ENCODE measurements at regions not wholly inside any gene's neighbourhood (a gene's known extent, or its start where the extent isn't known, plus 50 kb on each side); places are given as distances from the start of the nearest gene placed in this dataset.

- intact Hi-C loops (cut with DNase I) = no loop called here
- no peak for TF ChIP-seq CTCF (IDR thresholded peaks at IDR 0.05)
- no peaks in the 10 kb centered on the region for H3K9me3 ChIP-seq
- H3K36me3 ChIP-seq = no peaks in the 10 kb centered on the region
- H3K4me3 ChIP-seq = no peak overlapping the region
- H3K27me3 ChIP-seq = no peaks in the 10 kb centered on the region
- DNase-seq (no peak), ATAC-seq (no peak)
- no peaks in the 10 kb centered on the region for H3K4me1 ChIP-seq
- H3K27ac ChIP-seq = no peak overlapping the region
Observed at GRCh38 chr4:171719691-171720090, 93.5 kb upstream of the GALNTL6 start.

- Histone ChIP-seq H3K4me1 (no peaks in the 10 kb centered on the region), H3K27ac (no peak overlapping the region), H3K4me3 (no peak overlapping the region), H3K9me3 (no peaks in the 10 kb centered on the region), H3K36me3 (no peaks in the 10 kb centered on the region), H3K27me3 (no peaks in the 10 kb centered on the region)
- no peak for TF ChIP-seq CTCF (IDR thresholded peaks at IDR 0.05)
- ATAC-seq = peak; percentile 29
- DNase-seq = no peak
- intact Hi-C loops (cut with DNase I) = no loop called here
Observed at GRCh38 chr4:171718665-171719064, 94.5 kb upstream of the GALNTL6 start.

GRCh38 chr4:171718069-171718468, 95.1 kb upstream of the GALNTL6 start:
- ATAC-seq = peak; percentile 21
- Histone ChIP-seq H3K4me1 (no peaks in the 10 kb centered on the region), H3K27me3 (no peaks in the 10 kb centered on the region), H3K9me3 (no peaks in the 10 kb centered on the region), H3K36me3 (no peaks in the 10 kb centered on the region), H3K27ac (no peak overlapping the region), H3K4me3 (no peak overlapping the region)
- intact Hi-C loops (cut with DNase I) = no loop called here
- DNase-seq = no peak
- TF ChIP-seq CTCF (IDR thresholded peaks at IDR 0.05) = no peak

GRCh38 chr4:171717231-171717741, 95.9 kb upstream of the GALNTL6 start:
- no peak for TF ChIP-seq CTCF (IDR thresholded peaks at IDR 0.05)
- no peak for DNase-seq
- intact Hi-C loops (cut with DNase I) = no loop called here
- H3K27ac ChIP-seq = no peak overlapping the region
- no peaks in the 10 kb centered on the region for H3K9me3 ChIP-seq
- H3K4me3 ChIP-seq = no peak overlapping the region
- H3K27me3 ChIP-seq = no peaks in the 10 kb centered on the region
- no peaks in the 10 kb centered on the region for H3K36me3 ChIP-seq
- no peaks in the 10 kb centered on the region for H3K4me1 ChIP-seq
- no peak for ATAC-seq

GRCh38 chr4:171715973-171716372, 97.2 kb upstream of the GALNTL6 start:
- ATAC-seq (no peak), DNase-seq (no peak)
- TF ChIP-seq CTCF (IDR thresholded peaks at IDR 0.05) = no peak

More at GRCh38 chr4:171715973-171716372, 97.2 kb upstream of the GALNTL6 start:
- intact Hi-C loops (cut with DNase I) = no loop called here
- Histone ChIP-seq H3K27me3 (no peaks in the 10 kb centered on the region), H3K36me3 (no peaks in the 10 kb centered on the region), H3K9me3 (no peaks in the 10 kb centered on the region), H3K27ac (no peak overlapping the region), H3K4me1 (no peaks in the 10 kb centered on the region), H3K4me3 (no peak overlapping the region)
